D721Med (cell line): ENCODE measurements at regions not wholly inside any gene's neighbourhood (a gene's known extent, or its start where the extent isn't known, plus 50 kb on each side); places are given as distances from the start of the nearest gene placed in this dataset.

Source experiments
- DNase-seq: peaks from one replicate; pipeline ENCODE4 v3.0.0; 2011; ENCODE audit warnings: low spot score; ENCODE audit not compliant: insufficient read length
- FAIRE-seq: peaks from 2 replicates; lab custom pipeline; 2011; peaks lifted over from hg19 to GRCh38; lab: Jason Lieb, UNC
- TF ChIP-seq, protein P1 (sequence below): IDR thresholded peaks from 2 replicates; pipeline ENCODE4 v1.5.1; 2012; ENCODE audit warnings: mild to moderate bottlenecking, control low read depth; ENCODE audit not compliant: insufficient read depth; ENCODE audit errors: missing control alignments

DNA sequence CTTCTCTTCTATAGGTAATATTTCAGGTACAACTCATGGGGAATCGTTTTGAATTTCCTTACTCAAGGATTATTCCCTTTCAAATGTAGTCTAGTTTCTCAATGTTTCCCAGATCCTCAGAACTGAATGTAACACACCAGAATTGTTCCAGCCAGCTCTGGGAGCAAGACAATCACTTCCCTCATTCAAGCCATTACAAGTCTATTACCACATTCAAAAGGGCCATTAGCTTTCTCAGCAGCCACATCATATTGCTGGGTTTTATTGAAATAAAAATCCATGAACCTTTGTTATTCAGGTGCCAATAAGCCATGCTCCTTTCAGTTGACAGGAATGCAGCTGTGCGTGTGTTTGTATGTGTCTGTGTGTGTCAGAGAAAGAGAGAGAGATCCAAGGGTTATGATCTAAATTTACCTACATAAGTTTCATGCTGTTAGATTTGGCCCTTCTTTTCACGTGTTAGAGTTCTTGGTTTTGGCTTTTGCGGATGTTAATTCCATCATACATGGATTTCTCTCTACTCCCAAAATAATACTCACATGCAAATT lies 357.7 kb downstream of the BCAT1 start:
- DNase-seq (no peak), FAIRE-seq (no peak)
- TF ChIP-seq, protein P1, sequence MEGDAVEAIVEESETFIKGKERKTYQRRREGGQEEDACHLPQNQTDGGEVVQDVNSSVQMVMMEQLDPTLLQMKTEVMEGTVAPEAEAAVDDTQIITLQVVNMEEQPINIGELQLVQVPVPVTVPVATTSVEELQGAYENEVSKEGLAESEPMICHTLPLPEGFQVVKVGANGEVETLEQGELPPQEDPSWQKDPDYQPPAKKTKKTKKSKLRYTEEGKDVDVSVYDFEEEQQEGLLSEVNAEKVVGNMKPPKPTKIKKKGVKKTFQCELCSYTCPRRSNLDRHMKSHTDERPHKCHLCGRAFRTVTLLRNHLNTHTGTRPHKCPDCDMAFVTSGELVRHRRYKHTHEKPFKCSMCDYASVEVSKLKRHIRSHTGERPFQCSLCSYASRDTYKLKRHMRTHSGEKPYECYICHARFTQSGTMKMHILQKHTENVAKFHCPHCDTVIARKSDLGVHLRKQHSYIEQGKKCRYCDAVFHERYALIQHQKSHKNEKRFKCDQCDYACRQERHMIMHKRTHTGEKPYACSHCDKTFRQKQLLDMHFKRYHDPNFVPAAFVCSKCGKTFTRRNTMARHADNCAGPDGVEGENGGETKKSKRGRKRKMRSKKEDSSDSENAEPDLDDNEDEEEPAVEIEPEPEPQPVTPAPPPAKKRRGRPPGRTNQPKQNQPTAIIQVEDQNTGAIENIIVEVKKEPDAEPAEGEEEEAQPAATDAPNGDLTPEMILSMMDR = no peak

DNA sequence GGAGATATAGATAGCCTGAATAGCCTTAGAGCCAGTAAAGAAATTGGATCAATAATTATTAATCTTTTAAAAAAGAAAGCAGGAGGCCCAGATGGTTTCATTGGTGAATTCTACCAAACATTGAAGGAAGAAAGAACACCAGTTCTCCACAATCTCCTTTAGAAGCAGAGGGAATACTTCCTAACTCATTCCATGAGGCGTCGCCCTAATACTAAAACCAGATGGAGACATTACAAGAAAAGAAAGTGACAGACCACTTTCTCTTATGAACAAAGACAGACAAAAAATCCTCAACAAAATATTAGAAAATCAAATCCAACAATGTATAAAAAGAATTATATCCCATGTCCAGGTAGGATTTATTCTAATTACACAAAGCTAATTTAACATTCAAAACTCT lies 362.6 kb downstream of the BCAT1 start:
- no peak for FAIRE-seq
- TF ChIP-seq, protein P1 = no peak
- DNase-seq = no peak

DNA sequence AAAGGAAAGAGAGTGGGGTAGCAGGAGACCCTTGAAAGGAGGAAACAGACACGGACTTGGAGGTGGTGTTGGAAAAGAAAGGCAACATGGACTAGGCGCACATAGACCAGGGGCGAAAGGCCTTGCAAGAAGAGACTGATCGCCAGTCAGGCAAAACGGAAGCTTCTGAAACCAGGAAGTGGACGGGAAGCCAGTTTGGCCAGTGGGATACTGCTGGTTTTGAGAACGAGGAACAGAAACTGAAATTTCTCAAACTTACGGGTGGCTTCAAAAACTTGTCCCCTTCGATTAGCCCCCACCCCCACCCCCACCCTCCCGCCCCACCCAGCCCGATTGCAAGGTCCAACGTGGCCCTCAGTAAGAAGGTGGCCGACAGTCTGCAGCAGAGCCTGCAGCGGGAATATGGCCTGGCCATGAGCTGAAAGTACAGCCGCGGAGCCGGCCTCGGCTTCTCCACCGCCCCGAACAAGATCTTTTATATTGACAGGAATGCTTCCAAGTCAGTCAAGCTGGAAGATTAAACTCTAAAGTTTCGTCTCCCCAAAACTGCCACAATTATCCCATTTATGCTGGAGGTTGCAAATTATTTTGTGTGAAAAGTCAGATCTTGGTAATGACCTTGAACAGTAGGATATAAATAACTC lies 364.7 kb downstream of the BCAT1 start:
- DNase-seq (no peak), FAIRE-seq (no peak)
- TF ChIP-seq, protein P1 = no peak

DNA sequence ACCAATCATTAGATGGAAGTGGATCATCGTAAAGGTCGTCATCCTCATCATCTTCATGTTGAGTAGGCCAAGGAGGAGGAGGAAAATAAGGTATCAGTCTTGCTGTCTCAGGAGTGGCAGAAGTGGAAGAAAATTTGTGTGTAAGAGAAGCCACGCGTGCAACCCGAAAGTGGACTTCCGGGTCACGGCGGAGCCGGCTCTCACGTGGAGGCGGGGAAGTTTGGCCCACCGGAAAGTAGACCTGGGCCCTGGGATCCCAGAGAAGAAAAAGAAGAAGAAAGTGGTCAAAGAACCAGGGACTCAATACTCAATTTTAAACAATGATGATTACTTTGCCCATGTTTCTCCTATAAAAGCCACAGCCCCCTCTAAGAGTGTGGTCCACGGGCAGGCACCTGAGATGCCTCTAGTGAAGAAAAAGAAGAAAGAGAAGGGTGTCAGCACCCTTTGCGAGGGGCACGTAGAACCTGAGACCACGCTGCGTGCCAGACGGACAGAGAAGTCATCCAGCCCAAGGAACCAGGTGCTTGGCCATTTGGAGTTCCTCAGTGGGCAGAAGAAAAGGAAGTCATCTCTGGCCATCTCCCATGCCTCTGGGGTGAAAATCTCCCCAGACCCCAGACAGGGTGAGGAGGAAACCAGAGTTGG lies 365.8 kb downstream of the BCAT1 start:
- no peak for DNase-seq
- no peak for FAIRE-seq
- TF ChIP-seq, protein P1 = no peak

DNA sequence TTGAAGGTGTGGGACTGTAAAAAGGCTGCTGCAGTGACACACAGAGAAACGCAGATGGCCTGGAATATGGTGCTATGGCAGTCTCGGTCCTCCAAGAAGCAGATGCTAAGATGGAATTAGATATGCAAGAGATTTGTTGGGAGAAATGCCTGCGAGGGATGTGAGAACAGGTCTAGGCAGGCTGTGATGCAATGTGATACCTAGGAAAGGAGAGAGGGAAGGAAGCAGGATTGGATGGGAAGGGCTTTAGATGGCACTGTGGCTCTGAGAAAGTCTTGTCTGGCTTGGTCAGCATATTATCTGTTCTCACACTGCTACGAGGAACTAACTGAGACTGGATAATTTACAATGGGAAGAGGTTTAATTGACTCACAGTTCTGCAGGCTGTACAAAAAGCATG lies 374.4 kb downstream of the BCAT1 start:
- no peak for DNase-seq
- no peak for FAIRE-seq
- TF ChIP-seq, protein P1 = no peak

DNA sequence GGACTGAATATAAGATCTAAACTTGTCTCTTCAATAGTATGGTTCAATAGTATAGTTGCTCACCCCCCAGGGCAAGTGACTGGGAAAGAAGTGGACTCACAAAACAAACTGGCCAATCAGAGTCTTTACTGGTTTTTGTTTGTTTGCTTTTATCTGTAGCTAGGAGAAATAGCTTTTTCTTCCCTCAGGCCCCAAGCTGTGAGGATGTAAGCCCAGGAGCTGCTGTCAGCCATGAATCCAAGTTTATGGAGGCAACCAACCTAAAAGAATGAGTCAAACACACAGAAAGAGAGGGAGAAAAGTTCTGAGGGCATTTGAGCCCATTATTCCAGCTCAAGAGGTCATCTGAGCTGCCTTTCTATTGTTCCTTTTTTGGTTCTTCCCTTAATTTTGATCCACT lies 375.3 kb downstream of the BCAT1 start:
- TF ChIP-seq, protein P1 = no peak

DNA sequence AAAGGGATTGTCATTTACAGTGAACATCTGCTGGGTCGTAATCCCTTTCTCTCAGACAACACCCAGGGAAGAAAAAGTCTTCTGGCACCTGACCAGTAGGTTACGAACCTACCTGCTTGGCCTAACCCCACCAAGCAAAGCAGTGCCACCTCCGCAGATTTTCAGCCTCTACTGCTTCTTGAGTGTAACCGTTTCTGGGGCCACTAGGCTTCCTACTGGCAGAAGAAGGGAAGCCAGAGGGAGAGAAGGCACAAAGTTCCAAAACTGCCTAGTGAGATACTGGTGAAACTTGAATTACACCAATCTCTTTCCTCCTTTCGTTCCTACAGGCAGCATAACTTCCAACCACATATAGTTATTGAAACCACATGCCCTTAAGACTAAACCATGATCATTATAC lies 383.6 kb downstream of the BCAT1 start:
- FAIRE-seq (peak; percentile 71), DNase-seq (no peak)
- TF ChIP-seq, protein P1 = no peak

More for the DNA sequence above, 375.3 kb downstream of the BCAT1 start:
- FAIRE-seq = no peak
- no peak for DNase-seq
